DOHH2 (cell line): ENCODE measurements at regions not wholly inside any gene's neighbourhood (a gene's known extent, or its start where the extent isn't known, plus 50 kb on each side); places are given as distances from the start of the nearest gene placed in this dataset.

ENCODE experiments used
- H3F3A ChIP-seq: fragments of 200-600 bp; sonication (generic), shearing (Covaris generic); 2 replicates; pipeline ENCODE4 v1.6.0; 2016; ENCODE audit warnings: antibody characterized with exemption, mild to moderate bottlenecking; ENCODE audit not compliant: control insufficient read depth, insufficient read depth
- H3K27ac ChIP-seq: fragments of 200-600 bp; sonication (generic); 2 replicates; pipeline ENCODE4 v1.5.1; 2014; ENCODE audit warnings: low read depth, mild to moderate bottlenecking, low read length, moderate library complexity
- H3K27me3 ChIP-seq: fragments of 200-600 bp; sonication (generic); 2 replicates; pipeline ENCODE4 v1.6.1; 2014; ENCODE audit warnings: mild to moderate bottlenecking, low read length, mixed read lengths; ENCODE audit not compliant: control insufficient read depth
- H3K36me3 ChIP-seq: fragments of 200-600 bp; sonication (generic); 2 replicates; pipeline ENCODE4 v1.6.1; 2014; ENCODE audit warnings: mild to moderate bottlenecking, low read length, moderate library complexity, mixed read lengths; ENCODE audit not compliant: control insufficient read depth
- H3K4me1 ChIP-seq: fragments of 200-600 bp; sonication (generic); 2 replicates; pipeline ENCODE4 v1.6.1; 2014; ENCODE audit warnings: mild to moderate bottlenecking, low read length, mixed read lengths; ENCODE audit not compliant: control insufficient read depth
- H3K4me2 ChIP-seq: fragments of 200-600 bp; sonication (generic); 2 replicates; pipeline ENCODE4 v1.6.0; 2014; ENCODE audit warnings: mild to moderate bottlenecking, low read length, moderate library complexity
- H3K4me3 ChIP-seq: fragments of 200-600 bp; sonication (generic); 2 replicates; pipeline ENCODE4 v1.5.1; 2014; ENCODE audit warnings: mild to moderate bottlenecking, low read length, mixed read lengths
- H3K79me2 ChIP-seq: fragments of 200-600 bp; sonication (generic); 2 replicates; pipeline ENCODE4 v1.6.1; 2014; ENCODE audit warnings: mild to moderate bottlenecking, low read length, mixed read lengths; ENCODE audit not compliant: control insufficient read depth
- H3K9me2 ChIP-seq: fragments of 200-600 bp; sonication (generic); replicated peaks from 2 replicates; pipeline ENCODE4 v1.6.1; 2014; ENCODE audit warnings: mild to moderate bottlenecking, low read length, mixed read lengths; ENCODE audit not compliant: control insufficient read depth
- H3K9me3 ChIP-seq: fragments of 200-600 bp; sonication (generic); 2 replicates; pipeline ENCODE4 v1.6.1; 2014; ENCODE audit warnings: antibody characterized with exemption, low read length, mixed read lengths; ENCODE audit not compliant: control insufficient read depth, insufficient read depth
- H4K20me1 ChIP-seq: fragments of 200-600 bp; sonication (generic); 2 replicates; pipeline ENCODE4 v1.6.0; 2014; ENCODE audit warnings: low read depth, mild to moderate bottlenecking, antibody characterized with exemption, low read length, moderate library complexity; ENCODE audit not compliant: control insufficient read depth, insufficient read depth
- EZH2phosphoT487 ChIP-seq: fragments of 200-600 bp; sonication (generic); IDR thresholded peaks from 2 replicates; pipeline ENCODE4 v1.6.1; 2017; ENCODE audit warnings: borderline replicate concordance, mild to moderate bottlenecking, antibody characterized with exemption, low read length, moderate library complexity, mixed read lengths
- TF ChIP-seq, protein P1 (sequence below): fragments of 200-600 bp; sonication (generic); IDR thresholded peaks from one replicate; pipeline ENCODE4 v1.5.1; 2014; ENCODE audit warnings: antibody characterized with exemption, mild to moderate bottlenecking, low read depth, low read length; ENCODE audit not compliant: poor library complexity, severe bottlenecking

DNA sequence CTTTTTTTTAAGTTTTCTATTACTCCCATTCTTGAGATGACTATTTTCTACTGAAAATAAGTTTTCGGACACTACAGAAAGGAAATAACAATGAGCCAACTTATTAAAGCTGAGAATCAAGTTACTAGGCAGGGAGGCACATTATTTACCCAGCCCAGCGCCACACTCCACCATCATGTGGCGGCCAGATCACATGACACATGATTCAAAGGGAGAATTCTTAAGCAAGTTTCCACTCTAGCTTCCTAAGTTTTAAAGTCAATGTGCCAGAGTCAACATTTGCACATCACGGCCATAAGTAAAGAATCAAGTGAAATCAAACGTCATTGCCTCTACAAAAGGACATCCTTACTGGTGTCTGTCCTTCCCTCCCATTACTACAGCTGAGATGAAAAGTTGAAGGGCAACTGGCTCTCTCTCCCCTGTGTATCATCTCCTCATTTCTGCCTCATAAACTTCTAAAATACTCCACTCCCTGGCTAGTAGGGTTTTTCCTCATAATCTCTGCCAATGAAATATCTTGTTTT, 81.7 kb downstream of the KLF12 start:
- Histone ChIP-seq H3K9me2 (no peaks in the 10 kb centered on the region), H3K4me1 (peaks cover 5% of the 10 kb centered on the region; the same call in 1 of the 2 replicates), H3F3A (no peaks in the 10 kb centered on the region), H3K4me2 (no peak overlapping the region), H3K79me2 (peaks cover 74% of the 10 kb centered on the region), H3K27ac (no peak overlapping the region), H3K27me3 (no peaks in the 10 kb centered on the region), H4K20me1 (0 out of 2 replicates have a peak, but pooled peaks cover 3% of the 10 kb centered on the region), H3K4me3 (no peak overlapping the region), H3K9me3 (no peaks in the 10 kb centered on the region), H3K36me3 (no peaks in the 10 kb centered on the region)
- TF ChIP-seq, protein P1, sequence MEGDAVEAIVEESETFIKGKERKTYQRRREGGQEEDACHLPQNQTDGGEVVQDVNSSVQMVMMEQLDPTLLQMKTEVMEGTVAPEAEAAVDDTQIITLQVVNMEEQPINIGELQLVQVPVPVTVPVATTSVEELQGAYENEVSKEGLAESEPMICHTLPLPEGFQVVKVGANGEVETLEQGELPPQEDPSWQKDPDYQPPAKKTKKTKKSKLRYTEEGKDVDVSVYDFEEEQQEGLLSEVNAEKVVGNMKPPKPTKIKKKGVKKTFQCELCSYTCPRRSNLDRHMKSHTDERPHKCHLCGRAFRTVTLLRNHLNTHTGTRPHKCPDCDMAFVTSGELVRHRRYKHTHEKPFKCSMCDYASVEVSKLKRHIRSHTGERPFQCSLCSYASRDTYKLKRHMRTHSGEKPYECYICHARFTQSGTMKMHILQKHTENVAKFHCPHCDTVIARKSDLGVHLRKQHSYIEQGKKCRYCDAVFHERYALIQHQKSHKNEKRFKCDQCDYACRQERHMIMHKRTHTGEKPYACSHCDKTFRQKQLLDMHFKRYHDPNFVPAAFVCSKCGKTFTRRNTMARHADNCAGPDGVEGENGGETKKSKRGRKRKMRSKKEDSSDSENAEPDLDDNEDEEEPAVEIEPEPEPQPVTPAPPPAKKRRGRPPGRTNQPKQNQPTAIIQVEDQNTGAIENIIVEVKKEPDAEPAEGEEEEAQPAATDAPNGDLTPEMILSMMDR, result no peak
- no peak for TF ChIP-seq EZH2phosphoT487

DNA sequence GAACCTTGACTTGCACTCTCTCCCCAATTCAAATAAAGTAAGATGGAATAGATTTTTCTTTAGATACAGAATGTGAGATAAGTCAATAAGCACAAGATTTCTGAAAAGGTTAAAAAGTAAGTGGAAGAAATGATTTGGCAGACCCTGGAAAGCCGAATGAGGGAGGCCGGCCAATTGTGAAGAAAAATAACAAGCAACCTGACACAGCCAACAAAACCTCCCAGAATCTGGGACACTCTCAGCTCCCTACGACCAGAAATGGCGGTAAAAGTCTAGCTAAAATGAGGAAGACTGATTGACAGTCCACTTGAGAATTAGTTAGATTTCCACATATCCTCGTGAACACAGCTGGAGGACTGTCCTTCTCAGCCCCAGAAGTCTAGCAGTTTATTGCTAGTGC, 85.4 kb downstream of the KLF12 start:
- H3K4me2 ChIP-seq, result no peak overlapping the region
- peaks cover 73% of the 10 kb centered on the region for H3K79me2 ChIP-seq
- no peak overlapping the region for H3K27ac ChIP-seq

DNA sequence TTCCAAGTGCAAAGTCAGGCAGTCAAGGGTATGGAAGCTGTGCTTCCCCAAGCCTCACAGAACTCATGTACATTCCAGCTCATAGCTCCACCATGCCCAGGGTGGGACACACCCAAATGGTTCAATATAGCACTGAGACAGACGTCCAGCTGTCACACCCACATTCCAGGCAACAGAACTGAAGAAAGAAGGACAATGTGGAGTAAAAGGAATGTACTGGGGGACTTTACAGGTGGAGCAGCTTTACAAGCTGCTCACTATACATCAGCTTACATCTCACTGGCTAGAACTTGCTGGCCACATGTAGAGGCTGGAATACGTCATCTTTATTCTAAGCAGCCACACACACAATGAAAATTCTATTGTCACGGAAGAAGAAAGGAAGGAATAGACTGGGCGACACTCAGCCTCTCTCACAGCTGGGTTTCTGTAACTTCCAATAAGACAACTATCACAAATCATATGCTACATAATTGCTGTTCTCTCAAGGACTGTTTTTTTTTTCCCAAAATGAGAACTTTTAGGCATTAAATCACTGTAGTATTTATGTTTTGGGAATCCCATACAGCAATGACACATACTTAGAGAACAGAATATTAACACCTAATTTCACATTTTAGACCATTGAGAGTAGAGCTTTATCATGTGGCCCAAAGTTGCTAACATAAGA, 86.1 kb downstream of the KLF12 start:
- no peaks in the 10 kb centered on the region for H3F3A ChIP-seq
- H3K4me1 ChIP-seq, result peaks cover 5% of the 10 kb centered on the region; the same call in 1 of the 2 replicates
- H3K79me2 ChIP-seq, result peaks cover 75% of the 10 kb centered on the region
- TF ChIP-seq, protein P1, result no peak
- TF ChIP-seq EZH2phosphoT487, result no peak
- no peak overlapping the region for H3K27ac ChIP-seq
- H3K27me3 ChIP-seq, result no peaks in the 10 kb centered on the region
- 0 out of 2 replicates have a peak, but pooled peaks cover 3% of the 10 kb centered on the region for H4K20me1 ChIP-seq
- no peak overlapping the region for H3K4me2 ChIP-seq
- H3K36me3 ChIP-seq, result no peaks in the 10 kb centered on the region
- H3K9me3 ChIP-seq, result no peaks in the 10 kb centered on the region
- no peaks in the 10 kb centered on the region for H3K9me2 ChIP-seq
- H3K4me3 ChIP-seq, result no peak overlapping the region

More for the DNA sequence above, 85.4 kb downstream of the KLF12 start:
- Histone ChIP-seq H3K27me3 (no peaks in the 10 kb centered on the region), H3K36me3 (no peaks in the 10 kb centered on the region), H3K9me3 (no peaks in the 10 kb centered on the region), H3F3A (no peaks in the 10 kb centered on the region), H4K20me1 (0 out of 2 replicates have a peak, but pooled peaks cover 3% of the 10 kb centered on the region), H3K4me3 (no peak overlapping the region), H3K4me1 (peaks cover 5% of the 10 kb centered on the region; the same call in 1 of the 2 replicates), H3K9me2 (no peaks in the 10 kb centered on the region)
- TF ChIP-seq EZH2phosphoT487, result no peak
- TF ChIP-seq, protein P1, result no peak
